ENCODE measurements at regions not wholly inside any gene's neighbourhood (a gene's known extent, or its start where the extent isn't known, plus 50 kb on each side); places are given as distances from the start of the nearest gene placed in this dataset.

GRCh38 chr11:82577246-82577645 is 156.4 kb downstream of the FAM181B start:
- TF ChIP-seq, protein P1, sequence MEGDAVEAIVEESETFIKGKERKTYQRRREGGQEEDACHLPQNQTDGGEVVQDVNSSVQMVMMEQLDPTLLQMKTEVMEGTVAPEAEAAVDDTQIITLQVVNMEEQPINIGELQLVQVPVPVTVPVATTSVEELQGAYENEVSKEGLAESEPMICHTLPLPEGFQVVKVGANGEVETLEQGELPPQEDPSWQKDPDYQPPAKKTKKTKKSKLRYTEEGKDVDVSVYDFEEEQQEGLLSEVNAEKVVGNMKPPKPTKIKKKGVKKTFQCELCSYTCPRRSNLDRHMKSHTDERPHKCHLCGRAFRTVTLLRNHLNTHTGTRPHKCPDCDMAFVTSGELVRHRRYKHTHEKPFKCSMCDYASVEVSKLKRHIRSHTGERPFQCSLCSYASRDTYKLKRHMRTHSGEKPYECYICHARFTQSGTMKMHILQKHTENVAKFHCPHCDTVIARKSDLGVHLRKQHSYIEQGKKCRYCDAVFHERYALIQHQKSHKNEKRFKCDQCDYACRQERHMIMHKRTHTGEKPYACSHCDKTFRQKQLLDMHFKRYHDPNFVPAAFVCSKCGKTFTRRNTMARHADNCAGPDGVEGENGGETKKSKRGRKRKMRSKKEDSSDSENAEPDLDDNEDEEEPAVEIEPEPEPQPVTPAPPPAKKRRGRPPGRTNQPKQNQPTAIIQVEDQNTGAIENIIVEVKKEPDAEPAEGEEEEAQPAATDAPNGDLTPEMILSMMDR (IDR thresholded peaks at IDR 0.05; ENCODE audit: insufficient read depth, low read length), result no peak
- no peak for TF ChIP-seq POLR2AphosphoS5 (IDR thresholded peaks at IDR 0.05; ENCODE audit: low read depth)

Measured in HL-60 (cell line).